H9 (cell line): ENCODE measurements at regions not wholly inside any gene's neighbourhood (a gene's known extent, or its start where the extent isn't known, plus 50 kb on each side); places are given as distances from the start of the nearest gene placed in this dataset.

ENCODE experiments used
- DNase-seq: peaks from one replicate; pipeline ENCODE4 v3.0.0-alpha.2; 2017
- H2AFZ ChIP-seq: one replicate; pipeline ENCODE4 v1.6.1; 2013; ENCODE audit warnings: mild to moderate bottlenecking, low read length, control low read depth, moderate library complexity
- H2AK5ac ChIP-seq: 2 replicates; pipeline ENCODE4 v1.6.1; 2013; ENCODE audit warnings: low read length, control low read depth, mixed read lengths; ENCODE audit not compliant: insufficient read length
- H2BK120ac ChIP-seq: one replicate; pipeline ENCODE4 v1.6.1; 2013; ENCODE audit warnings: low read depth, mild to moderate bottlenecking, low read length, control low read depth, inconsistent platforms; ENCODE audit not compliant: poor library complexity, severe bottlenecking
- H2BK12ac ChIP-seq: 2 replicates; pipeline ENCODE4 v1.6.1; 2013; ENCODE audit warnings: low read length, control low read depth, mixed read lengths, low read depth; ENCODE audit not compliant: insufficient read length
- H2BK15ac ChIP-seq: 2 replicates; pipeline ENCODE4 v1.6.1; 2013; ENCODE audit warnings: low read depth, low read length, control low read depth
- H2BK20ac ChIP-seq: one replicate; pipeline ENCODE4 v1.6.1; 2013; ENCODE audit warnings: low read depth, mild to moderate bottlenecking, low read length, control low read depth, inconsistent platforms; ENCODE audit not compliant: poor library complexity, severe bottlenecking
- H2BK5ac ChIP-seq: 2 replicates; pipeline ENCODE4 v1.6.1; 2013; ENCODE audit warnings: low read length, control low read depth, mixed read lengths; ENCODE audit not compliant: insufficient read length
- H3K14ac ChIP-seq: 2 replicates; pipeline ENCODE4 v1.6.1; 2013; ENCODE audit warnings: low read length, control low read depth; ENCODE audit not compliant: insufficient read depth
- H3K18ac ChIP-seq: 2 replicates; pipeline ENCODE4 v1.6.1; 2013; ENCODE audit warnings: low read depth, mild to moderate bottlenecking, mixed read lengths, low read length, control low read depth; ENCODE audit not compliant: insufficient read length
- H3K23ac ChIP-seq: 2 replicates; pipeline ENCODE4 v1.6.1; 2013; ENCODE audit warnings: low read length, control low read depth, mixed read lengths, low read depth; ENCODE audit not compliant: insufficient read length
- H3K23me2 ChIP-seq: 2 replicates; pipeline ENCODE4 v1.6.1; 2013; ENCODE audit warnings: low read depth, mild to moderate bottlenecking, mixed read lengths, low read length, control low read depth; ENCODE audit not compliant: insufficient read length, poor library complexity, severe bottlenecking
- H3K27ac ChIP-seq: 2 replicates; pipeline ENCODE4 v1.5.1; 2013; ENCODE audit warnings: low read length, control low read depth, mixed read lengths, low read depth; ENCODE audit not compliant: insufficient read length
- H3K27me3 ChIP-seq: 2 replicates; pipeline ENCODE4 v1.6.1; 2013; ENCODE audit warnings: low read length, control low read depth, inconsistent platforms; ENCODE audit not compliant: insufficient read depth
- H3K4ac ChIP-seq: 2 replicates; pipeline ENCODE4 v1.6.1; 2013; ENCODE audit warnings: low read depth, mild to moderate bottlenecking, control low read depth, inconsistent platforms, low read length, moderate library complexity
- H3K4me1 ChIP-seq: 2 replicates; pipeline ENCODE4 v1.6.1; 2013; ENCODE audit warnings: low read length, control low read depth, inconsistent platforms; ENCODE audit not compliant: insufficient read depth
- H3K4me2 ChIP-seq: 2 replicates; pipeline ENCODE4 v1.6.1; 2013; ENCODE audit warnings: low read length, control low read depth, mixed read lengths; ENCODE audit not compliant: insufficient read length, insufficient read depth
- H3K56ac ChIP-seq: 2 replicates; pipeline ENCODE4 v1.6.1; 2013; ENCODE audit warnings: low read depth, mild to moderate bottlenecking, mixed read lengths, low read length, control low read depth; ENCODE audit not compliant: insufficient read length
- H3K79me1 ChIP-seq: 2 replicates; pipeline ENCODE4 v1.6.1; 2013; ENCODE audit warnings: low read depth, mild to moderate bottlenecking, moderate library complexity, low read length, control low read depth, inconsistent platforms; ENCODE audit not compliant: insufficient read depth, poor library complexity, severe bottlenecking
- H3K79me2 ChIP-seq: 2 replicates; pipeline ENCODE4 v1.6.1; 2013; ENCODE audit warnings: low read length, control low read depth, inconsistent platforms; ENCODE audit not compliant: insufficient read depth
- H3K9ac ChIP-seq: 2 replicates; pipeline ENCODE4 v1.6.1; 2013; ENCODE audit warnings: low read length, control low read depth, mixed read lengths; ENCODE audit not compliant: insufficient read length; ENCODE audit errors: extremely low read depth
- H3K9me3 ChIP-seq: one replicate; pipeline ENCODE4 v1.6.1; 2013; ENCODE audit warnings: low read depth, low read length, inconsistent platforms; ENCODE audit not compliant: control insufficient read depth
- H3T11ph ChIP-seq: one replicate; pipeline ENCODE4 v1.6.1; 2013; ENCODE audit warnings: mild to moderate bottlenecking, low read length, control low read depth, inconsistent platforms
- H4K20me1 ChIP-seq: one replicate; pipeline ENCODE4 v1.6.1; 2013; ENCODE audit not compliant: control insufficient read depth, insufficient read length, insufficient read depth
- H4K5ac ChIP-seq: 2 replicates; pipeline ENCODE4 v1.6.1; 2013; ENCODE audit warnings: low read depth, mild to moderate bottlenecking, mixed read lengths, low read length, control low read depth; ENCODE audit not compliant: insufficient read length
- H4K8ac ChIP-seq: replicated peaks from 2 replicates; pipeline ENCODE4 v1.6.1; 2013; ENCODE audit warnings: low read length, control low read depth, mixed read lengths, low read depth; ENCODE audit not compliant: insufficient read length
- H4K91ac ChIP-seq: 2 replicates; pipeline ENCODE4 v1.6.1; 2013; ENCODE audit warnings: low read depth, mild to moderate bottlenecking, moderate library complexity, mixed read lengths, low read length, control low read depth; ENCODE audit not compliant: insufficient read length
- H3K27ac Mint-ChIP-seq, 3 experiments: 2 replicates in 2 of 3; 3 replicates in 1 of 3; pipeline ENCODE4 v1.8.0; 2020 to 2021; ENCODE audit warnings: mixed read lengths in 3 of 3, mild to moderate bottlenecking in 1 of 3, moderate library complexity in 1 of 3
- H3K27me3 Mint-ChIP-seq: 2 replicates; pipeline ENCODE4 v1.8.0; 2021; ENCODE audit warnings: low read depth, mild to moderate bottlenecking, moderate library complexity, mixed read lengths
- H3K36me3 Mint-ChIP-seq, 3 experiments: 2 replicates in 2 of 3; 3 replicates in 1 of 3; pipeline ENCODE4 v1.8.0; 2020 to 2021; ENCODE audit warnings: low read depth in 3 of 3, mixed read lengths in 3 of 3; ENCODE audit not compliant: insufficient read depth in 1 of 3
- H3K4me1 Mint-ChIP-seq, 2 experiments: 2 replicates each; pipeline ENCODE4 v1.8.0; 2020; ENCODE audit warnings: mixed read lengths in 2 of 2
- H3K4me3 Mint-ChIP-seq, 2 experiments: 2 replicates in 1 of 2; 3 replicates in 1 of 2; pipeline ENCODE4 v1.8.0; 2020 to 2021; ENCODE audit warnings: mild to moderate bottlenecking in 2 of 2, mixed read lengths in 2 of 2, moderate library complexity in 1 of 2
- H3K9me3 Mint-ChIP-seq, 2 experiments: 2 replicates in 1 of 2; 3 replicates in 1 of 2; pipeline ENCODE4 v1.8.0; 2020; ENCODE audit warnings: mild to moderate bottlenecking in 2 of 2, mixed read lengths in 2 of 2, moderate library complexity in 1 of 2
- CTCF ChIP-seq: fragments of 200-600 bp; sonication (generic); conservative IDR thresholded peaks from 3 replicates; pipeline ENCODE4 v1.8.0; 2021; ENCODE audit warnings: antibody characterized with exemption, mild to moderate bottlenecking
- WGBS: extraction: QIAGEN DNeasy Blood & Tissue Kit; methylation state at CpG from one replicate; pipeline ENCODE4 v1.1.7; 2013; ENCODE audit warnings: missing lambda C conversion rate, low lambda C conversion rate, mixed read lengths; ENCODE audit not compliant: insufficient read length; ENCODE audit errors: extremely low coverage; 5-methylcytosine and 5-hydroxymethylcytosine counted together

- WGBS = no CpG with 5 or more reads among the region's 5 CpGs
- Mint-ChIP-seq H3K27me3 (no peaks in the 10 kb centered on the region; the same call in 1 of the 2 replicates), H3K4me1 (no peaks in the 10 kb centered on the region), H3K27ac (no peak overlapping the region), H3K36me3 (peaks cover 0 to 25% (median 3%) of the 10 kb centered on the region in 3 experiments; a peak in 4 of 7 replicates), H3K9me3 (peaks cover 84 to 90% of the 10 kb centered on the region in 2 experiments), H3K4me3 (no peak overlapping the region)
- no peaks in the 10 kb centered on the region for H4K20me1 ChIP-seq
- no peaks in the 10 kb centered on the region for H3K79me1 ChIP-seq
- no peak overlapping the region for H3K4ac ChIP-seq
- H2AFZ ChIP-seq = no peak overlapping the region
- no peak overlapping the region for H2BK20ac ChIP-seq
- no peaks in the 10 kb centered on the region for H3K27me3 ChIP-seq
- no peaks in the 10 kb centered on the region for H3K23me2 ChIP-seq
- no peak for TF ChIP-seq CTCF
- H2BK5ac ChIP-seq = no peak overlapping the region
- H2BK15ac ChIP-seq = no peak overlapping the region
- no peak overlapping the region for H4K5ac ChIP-seq
- no peak overlapping the region for H3K18ac ChIP-seq
- H4K8ac ChIP-seq = no peak overlapping the region
- peaks cover 83% of the 10 kb centered on the region for H3K9me3 ChIP-seq
- no peak overlapping the region for H4K91ac ChIP-seq
- no peaks in the 10 kb centered on the region for H3K4me1 ChIP-seq
- H3K4me2 ChIP-seq = no peak overlapping the region
- no peak overlapping the region for H3K56ac ChIP-seq
- H3T11ph ChIP-seq = no peak overlapping the region
- no peak overlapping the region for H2BK120ac ChIP-seq
- no peak overlapping the region for H3K9ac ChIP-seq
- H2BK12ac ChIP-seq = no peak overlapping the region
- no peak overlapping the region for H3K14ac ChIP-seq
- no peak overlapping the region for H2AK5ac ChIP-seq
- no peak overlapping the region for H3K27ac ChIP-seq
- no peak for DNase-seq
- H3K23ac ChIP-seq = no peak overlapping the region
- no peaks in the 10 kb centered on the region for H3K79me2 ChIP-seq
Measured at GRCh38 chr13:19266979-19267378, 85.4 kb upstream of the TUBA3C start.
